Right lobe of liver (tissue), 6 donors: ENCODE measurements at regions not wholly inside any gene's neighbourhood (a gene's known extent, or its start where the extent isn't known, plus 50 kb on each side); places are given as distances from the start of the nearest gene placed in this dataset.

Experiments
- ATAC-seq, 4 donors: fragments of 200-7000 bp; cut with Tn5 transposase; one replicate each; pipeline ENCODE4 v1.9.1; 2020; ENCODE audit warnings: mild to moderate bottlenecking in 4 of 4, moderate library complexity in 4 of 4
- DNase-seq, 3 donors: peaks; one replicate each; pipeline ENCODE4 v3.0.0-alpha.2; 2020
- H3K27ac ChIP-seq, 3 donors: fragments of 200-600 bp; one replicate each; pipeline ENCODE4 v1.8.0; 2022
- H3K27me3 ChIP-seq, 2 donors: fragments of 200-600 bp; one replicate each; pipeline ENCODE4 v1.8.0; 2022
- H3K36me3 ChIP-seq, 4 donors: fragments of 200-600 bp; sonication (generic) in 1 of 4; one replicate each; pipeline versions ENCODE4 v1.5.1 to v1.8.0; 2017 to 2022; ENCODE audit warnings: control low read depth in 1 of 4
- H3K4me1 ChIP-seq, 4 donors: fragments of 200-600 bp; sonication (generic) in 1 of 4; one replicate each; pipeline versions ENCODE4 v1.5.1 to v1.8.0; 2017 to 2022; ENCODE audit warnings: control low read depth in 1 of 4
- H3K4me3 ChIP-seq, 3 donors: fragments of 200-600 bp; one replicate each; pipeline ENCODE4 v1.8.0; 2022
- H3K9me3 ChIP-seq, 4 donors: fragments of 200-600 bp; sonication (generic) in 1 of 4; one replicate each; pipeline versions ENCODE4 v1.5.1 to v1.8.0; 2017 to 2022; ENCODE audit warnings: control low read depth in 1 of 4
- CTCF ChIP-seq, 4 donors: fragments of 200-600 bp in 3 of 4; fragments of 450-650 bp in 1 of 4; IDR thresholded peaks; one replicate each; pipeline versions ENCODE4 v1.5.1 to v1.8.0; 2016 to 2022; ENCODE audit warnings: antibody characterized with exemption in 4 of 4, mild to moderate bottlenecking in 2 of 4
- POLR2A ChIP-seq: fragments of 450-650 bp; IDR thresholded peaks from one replicate; pipeline ENCODE4 v1.6.1; 2017; ENCODE audit warnings: antibody characterized with exemption, mild to moderate bottlenecking
- WGBS: methylation state at CpG from one replicate; pipeline ENCODE4 v1.1.6; 2018; ENCODE audit warnings: low coverage, low lambda C conversion rate; ENCODE audit not compliant: insufficient coverage; ENCODE audit errors: missing lambda C conversion rate; 5-methylcytosine and 5-hydroxymethylcytosine counted together
- intact Hi-C, 2 donors: fragments of 100-400 bp; cut with DNase I; formaldehyde crosslinking; loops; one replicate each; pipeline versions ENCODE4 v1.11.2 to v1.14.1; 2022
- donor health status: DM: no; HTN: yes; CAD: no.
- donor health status: DM: no; HTN: no; CAD: no.
- donor health status: DM: no; HTN: no; CAD: no.
- donor health status: DM: no; HTN: yes; CAD: no.
- donor health status: DM: no; HTN: yes; CAD: no.

GRCh38 chr6:48859562-48860123, 603.4 kb downstream of the MMUT start:
- peaks cover 0 to 2% (median 0%) of the 10 kb centered on the region in 4 donors for H3K9me3 ChIP-seq
- no peaks in the 10 kb centered on the region for H3K4me1 ChIP-seq
- no peaks in the 10 kb centered on the region for H3K36me3 ChIP-seq
- H3K27ac ChIP-seq, result no peak overlapping the region
- no peaks in the 10 kb centered on the region for H3K27me3 ChIP-seq
- intact Hi-C loops, result no loop called here
- TF ChIP-seq CTCF (IDR thresholded peaks at IDR 0.05), result no peak
- no peak for TF ChIP-seq POLR2A
- WGBS, result 28% methylated on average over 2 of the region's 2 CpGs
- no peak for ATAC-seq
- no peak overlapping the region for H3K4me3 ChIP-seq
- no peak for DNase-seq

GRCh38 chr6:48845219-48845618, 617.8 kb downstream of the MMUT start:
- H3K4me1 ChIP-seq, result no peaks in the 10 kb centered on the region
- TF ChIP-seq POLR2A, result no peak
- no peak for TF ChIP-seq CTCF (IDR thresholded peaks at IDR 0.05)
- intact Hi-C loops, result no loop called here
- H3K27me3 ChIP-seq, result no peaks in the 10 kb centered on the region
- no peak overlapping the region for H3K27ac ChIP-seq
- peaks cover 0 to 3% (median 0%) of the 10 kb centered on the region in 4 donors for H3K9me3 ChIP-seq
- no peaks in the 10 kb centered on the region for H3K36me3 ChIP-seq
- ATAC-seq (no peak), DNase-seq (no peak)
- no peak overlapping the region for H3K4me3 ChIP-seq
- 0% methylated on average over 1 of the region's 3 CpGs for WGBS

- Histone ChIP-seq H3K9me3 (peaks cover 0 to 3% (median 0%) of the 10 kb centered on the region in 4 donors), H3K27me3 (no peaks in the 10 kb centered on the region), H3K4me3 (no peak overlapping the region), H3K36me3 (no peaks in the 10 kb centered on the region), H3K27ac (no peak overlapping the region), H3K4me1 (no peaks in the 10 kb centered on the region)
- ATAC-seq, result no peak
- intact Hi-C loops, result no loop called here
- TF ChIP-seq CTCF (IDR thresholded peaks at IDR 0.05) (no peak), POLR2A (no peak)
- 29% methylated on average over 2 of the region's 2 CpGs for WGBS
- no peak for DNase-seq
These were observed 618.4 kb downstream of the MMUT start for GRCh38 chr6:48844696-48845095.

- Histone ChIP-seq H3K27ac (no peak overlapping the region), H3K4me1 (no peaks in the 10 kb centered on the region), H3K9me3 (peaks cover 0 to 3% (median 0%) of the 10 kb centered on the region in 4 donors), H3K36me3 (no peaks in the 10 kb centered on the region), H3K4me3 (no peak overlapping the region), H3K27me3 (no peaks in the 10 kb centered on the region)
- ATAC-seq, result no peak
- 57% methylated on average over 1 of the region's 1 CpG for WGBS
- intact Hi-C loops, result no loop called here
- no peak for TF ChIP-seq CTCF (IDR thresholded peaks at IDR 0.05)
- no peak for TF ChIP-seq POLR2A
- no peak for DNase-seq
These were observed 622.2 kb downstream of the MMUT start for GRCh38 chr6:48840896-48841295.

- intact Hi-C loops, result no loop called here
These were observed 623.8 kb downstream of the MMUT start for GRCh38 chr6:48839206-48839605.

More at GRCh38 chr6:48839206-48839605, 623.8 kb downstream of the MMUT start:
- WGBS, result 5% methylated on average over 2 of the region's 2 CpGs
- Histone ChIP-seq H3K4me3 (no peak overlapping the region), H3K36me3 (no peaks in the 10 kb centered on the region), H3K4me1 (no peaks in the 10 kb centered on the region), H3K9me3 (peaks cover 0 to 3% (median 0%) of the 10 kb centered on the region in 4 donors), H3K27me3 (no peaks in the 10 kb centered on the region), H3K27ac (no peak overlapping the region)
- TF ChIP-seq CTCF (IDR thresholded peaks at IDR 0.05) (no peak), POLR2A (no peak)
- ATAC-seq (no peak), DNase-seq (no peak)
